Neutrophil (primary cell): ENCODE measurements at regions not wholly inside any gene's neighbourhood (a gene's known extent, or its start where the extent isn't known, plus 50 kb on each side); places are given as distances from the start of the nearest gene placed in this dataset.

Source experiments
- H3K27ac ChIP-seq: fragments of 200-600 bp; sonication (generic); 2 replicates; pipeline ENCODE4 v1.5.1; 2016; ENCODE audit warnings: mild to moderate bottlenecking, moderate library complexity
- H3K27me3 ChIP-seq: fragments of 200-600 bp; sonication (generic); 2 replicates; pipeline ENCODE4 v1.6.0; 2016; ENCODE audit warnings: mild to moderate bottlenecking
- H3K36me3 ChIP-seq: fragments of 200-600 bp; sonication (generic); 2 replicates; pipeline ENCODE4 v1.5.1; 2017
- H3K4me1 ChIP-seq, 2 experiments: fragments of 200-600 bp in 1 of 2; sonication (generic) in 1 of 2; 1 replicate in 1 of 2; 2 replicates in 1 of 2; pipeline versions ENCODE4 v1.5.1 to v1.6.1; 2013 to 2016; ENCODE audit warnings: low read depth in 1 of 2, low read length in 1 of 2, mild to moderate bottlenecking in 1 of 2, moderate library complexity in 1 of 2; ENCODE audit not compliant: control insufficient read depth in 1 of 2, insufficient read depth in 1 of 2
- H3K4me3 ChIP-seq, 2 experiments: fragments of 200-600 bp in 1 of 2; sonication (generic) in 1 of 2; 1 replicate in 1 of 2; 2 replicates in 1 of 2; pipeline ENCODE4 v1.5.1; 2013 to 2016; ENCODE audit warnings: low read depth in 1 of 2, low read length in 1 of 2, mild to moderate bottlenecking in 1 of 2, moderate library complexity in 1 of 2
- H3K9me3 ChIP-seq: fragments of 200-600 bp; sonication (generic); 2 replicates; pipeline ENCODE4 v1.5.1; 2016
- TF ChIP-seq, protein P1 (sequence below): fragments of 200-600 bp; sonication (generic); IDR thresholded peaks from 2 replicates; pipeline ENCODE4 v1.5.1; 2016; ENCODE audit warnings: antibody characterized with exemption

DNA sequence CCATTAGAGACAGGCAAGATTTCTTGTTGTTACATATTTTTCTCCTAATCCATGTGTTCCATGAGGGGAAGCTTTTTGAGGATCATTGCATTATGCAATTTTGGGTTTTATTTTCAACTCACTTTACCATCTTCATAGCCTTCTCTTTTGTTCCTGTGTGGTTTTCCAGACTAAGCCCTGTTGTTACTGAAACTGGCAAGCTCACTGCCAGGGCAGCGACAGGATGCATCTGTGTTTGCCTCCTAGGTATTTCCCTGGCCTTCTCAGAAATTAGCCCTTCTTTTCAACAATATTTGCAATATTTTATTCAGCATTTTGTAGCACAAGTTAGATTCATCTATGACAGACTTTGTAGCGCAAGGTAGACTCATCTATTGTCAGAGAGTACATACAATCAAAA lies 134.2 kb upstream of the CYYR1 start:
- Histone ChIP-seq H3K27ac (no peak overlapping the region), H3K4me1 (no peaks in the 10 kb centered on the region), H3K36me3 (no peaks in the 10 kb centered on the region), H3K9me3 (no peaks in the 10 kb centered on the region), H3K4me3 (no peak overlapping the region), H3K27me3 (no peaks in the 10 kb centered on the region)
- TF ChIP-seq, protein P1, sequence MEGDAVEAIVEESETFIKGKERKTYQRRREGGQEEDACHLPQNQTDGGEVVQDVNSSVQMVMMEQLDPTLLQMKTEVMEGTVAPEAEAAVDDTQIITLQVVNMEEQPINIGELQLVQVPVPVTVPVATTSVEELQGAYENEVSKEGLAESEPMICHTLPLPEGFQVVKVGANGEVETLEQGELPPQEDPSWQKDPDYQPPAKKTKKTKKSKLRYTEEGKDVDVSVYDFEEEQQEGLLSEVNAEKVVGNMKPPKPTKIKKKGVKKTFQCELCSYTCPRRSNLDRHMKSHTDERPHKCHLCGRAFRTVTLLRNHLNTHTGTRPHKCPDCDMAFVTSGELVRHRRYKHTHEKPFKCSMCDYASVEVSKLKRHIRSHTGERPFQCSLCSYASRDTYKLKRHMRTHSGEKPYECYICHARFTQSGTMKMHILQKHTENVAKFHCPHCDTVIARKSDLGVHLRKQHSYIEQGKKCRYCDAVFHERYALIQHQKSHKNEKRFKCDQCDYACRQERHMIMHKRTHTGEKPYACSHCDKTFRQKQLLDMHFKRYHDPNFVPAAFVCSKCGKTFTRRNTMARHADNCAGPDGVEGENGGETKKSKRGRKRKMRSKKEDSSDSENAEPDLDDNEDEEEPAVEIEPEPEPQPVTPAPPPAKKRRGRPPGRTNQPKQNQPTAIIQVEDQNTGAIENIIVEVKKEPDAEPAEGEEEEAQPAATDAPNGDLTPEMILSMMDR, result no peak

DNA sequence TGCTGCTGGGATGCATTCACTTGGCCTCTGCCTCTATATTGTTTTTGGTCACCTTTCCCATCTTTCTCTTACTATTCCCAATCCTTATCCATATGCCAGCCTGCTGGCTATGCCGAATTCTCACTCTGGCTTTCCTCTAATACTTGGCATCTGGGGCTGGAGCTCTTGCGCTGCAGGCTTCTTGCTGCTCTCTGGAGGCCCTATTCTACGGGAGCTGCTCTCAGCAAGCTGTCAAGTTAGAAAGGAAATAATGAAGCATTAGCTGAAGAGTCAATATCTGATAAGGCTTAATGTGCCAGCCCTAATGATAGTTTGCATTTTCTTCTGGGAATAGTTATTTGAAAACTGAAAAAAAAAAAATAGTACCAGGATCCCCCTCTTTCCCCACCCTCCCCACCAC lies 125.3 kb upstream of the CYYR1 start:
- Histone ChIP-seq H3K27ac (no peak overlapping the region), H3K4me3 (no peak overlapping the region), H3K36me3 (no peaks in the 10 kb centered on the region), H3K27me3 (no peaks in the 10 kb centered on the region), H3K4me1 (no peaks in the 10 kb centered on the region), H3K9me3 (no peaks in the 10 kb centered on the region)
- TF ChIP-seq, protein P1, result no peak

DNA sequence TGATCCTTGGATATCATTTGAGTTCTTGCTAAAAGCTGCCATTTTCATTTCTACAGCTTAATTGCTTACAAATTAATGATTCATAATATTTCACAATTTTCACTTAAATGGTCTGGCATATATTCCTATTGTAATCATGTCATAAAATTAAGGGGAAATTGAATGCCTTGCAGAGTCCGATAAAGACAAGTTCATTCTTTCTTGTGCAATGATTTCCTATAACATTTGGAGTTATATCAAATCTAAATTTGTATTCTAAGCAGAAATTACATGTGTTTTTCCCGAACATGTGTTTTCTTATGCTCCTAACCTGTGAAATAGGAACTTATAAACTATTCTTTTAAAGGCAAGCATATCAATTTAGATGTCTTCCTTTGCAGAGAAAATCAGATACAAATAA lies 118.3 kb upstream of the CYYR1 start:
- Histone ChIP-seq H3K27me3 (no peaks in the 10 kb centered on the region), H3K4me1 (no peaks in the 10 kb centered on the region)

DNA sequence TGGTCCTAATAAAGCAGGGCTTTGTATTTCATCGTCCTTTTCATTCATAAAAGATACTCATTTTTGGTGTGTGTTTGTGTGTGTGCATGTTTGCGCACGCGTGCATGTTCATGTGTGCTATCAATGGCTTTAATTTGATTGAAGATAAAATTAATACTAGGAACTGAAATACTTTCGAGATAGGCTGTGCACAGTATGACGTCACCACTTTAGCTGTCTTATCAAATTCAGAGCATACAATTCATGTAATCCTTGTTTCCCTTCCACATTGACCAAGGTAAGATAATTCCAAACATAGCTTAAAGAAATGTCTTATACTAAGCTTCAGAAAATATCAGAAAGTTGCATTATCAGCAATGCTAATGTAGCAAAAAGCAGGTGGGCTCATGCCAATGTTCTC lies 113.6 kb upstream of the CYYR1 start:
- no peaks in the 10 kb centered on the region for H3K4me1 ChIP-seq
- H3K36me3 ChIP-seq, result no peaks in the 10 kb centered on the region
- no peaks in the 10 kb centered on the region for H3K27me3 ChIP-seq
- no peak overlapping the region for H3K27ac ChIP-seq
- no peak overlapping the region for H3K4me3 ChIP-seq
- TF ChIP-seq, protein P1, result no peak
- no peaks in the 10 kb centered on the region for H3K9me3 ChIP-seq

More for the DNA sequence above, 118.3 kb upstream of the CYYR1 start:
- TF ChIP-seq, protein P1, result no peak
- no peaks in the 10 kb centered on the region for H3K9me3 ChIP-seq
- H3K36me3 ChIP-seq, result no peaks in the 10 kb centered on the region
- H3K27ac ChIP-seq, result no peak overlapping the region
- H3K4me3 ChIP-seq, result no peak overlapping the region

DNA sequence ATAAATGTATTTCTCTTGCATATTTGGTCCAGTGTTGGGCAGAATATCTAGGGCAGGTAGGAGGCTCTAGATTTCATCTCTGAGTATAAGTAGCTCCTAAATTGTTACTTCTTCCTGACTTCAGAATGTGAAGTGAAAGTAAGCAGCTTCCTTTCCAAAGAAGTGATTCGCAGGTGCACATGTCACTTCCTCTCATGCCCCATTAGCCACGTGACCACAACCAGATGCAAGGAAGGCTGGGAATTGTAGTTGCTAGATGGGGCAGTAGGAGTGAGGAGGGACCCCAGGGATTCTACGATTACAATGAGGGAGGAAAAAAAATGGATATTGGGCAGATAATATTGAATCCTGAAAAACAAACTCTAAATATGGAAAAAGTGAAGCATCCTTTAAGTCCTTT lies 113.2 kb upstream of the CYYR1 start:
- Histone ChIP-seq H3K36me3 (no peaks in the 10 kb centered on the region), H3K27me3 (no peaks in the 10 kb centered on the region), H3K27ac (no peak overlapping the region), H3K9me3 (no peaks in the 10 kb centered on the region), H3K4me1 (no peaks in the 10 kb centered on the region), H3K4me3 (no peak overlapping the region)
- TF ChIP-seq, protein P1, result no peak

DNA sequence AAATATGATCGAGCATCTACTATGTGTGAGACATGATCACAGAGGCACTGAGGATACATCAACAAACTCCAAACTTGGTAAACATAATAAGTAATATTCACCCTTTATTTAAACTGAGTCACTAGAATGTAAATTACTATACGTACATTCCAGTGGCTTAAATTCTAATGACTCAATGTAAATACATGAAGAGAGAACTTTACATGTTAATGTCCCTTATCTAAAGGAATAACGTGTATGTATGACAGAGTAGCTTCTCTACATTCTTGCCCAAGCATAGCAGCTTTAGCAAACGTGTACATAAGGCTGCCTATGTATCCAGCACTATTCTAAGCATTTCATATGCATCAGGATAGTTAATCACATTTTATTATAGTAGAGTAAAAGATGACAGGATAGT lies 111.8 kb upstream of the CYYR1 start:
- Histone ChIP-seq H3K27me3 (no peaks in the 10 kb centered on the region), H3K4me1 (no peaks in the 10 kb centered on the region), H3K27ac (no peak overlapping the region), H3K4me3 (no peak overlapping the region), H3K9me3 (no peaks in the 10 kb centered on the region), H3K36me3 (no peaks in the 10 kb centered on the region)
- TF ChIP-seq, protein P1, result no peak
